ENCODE measurements at regions not wholly inside any gene's neighbourhood (a gene's known extent, or its start where the extent isn't known, plus 50 kb on each side); places are given as distances from the start of the nearest gene placed in this dataset.

GRCh38 chr6:167767715-167768107 lies 59.0 kb upstream of the AFDN start:
- no peak overlapping the region for H3K4me3 Mint-ChIP-seq (ENCODE audit: low read depth)
- intact Hi-C loops (cut with micrococcal nuclease), result no loop called here
- H3K27ac Mint-ChIP-seq, result no peak overlapping the region
- no peaks in the 10 kb centered on the region for H3K4me1 Mint-ChIP-seq (ENCODE audit: low read depth)
- no peaks in the 10 kb centered on the region for H3K36me3 Mint-ChIP-seq (ENCODE audit: low read depth)
- no peak for DNase-seq (ENCODE audit: low spot score)
- H3K27me3 Mint-ChIP-seq (ENCODE audit: low read depth), result peaks cover 4% of the 10 kb centered on the region
- no peaks in the 10 kb centered on the region for H3K9me3 Mint-ChIP-seq

- Mint-ChIP-seq H3K9me3 (no peaks in the 10 kb centered on the region), H3K27me3 (ENCODE audit: low read depth) (peaks cover 7% of the 10 kb centered on the region), H3K27ac (no peak overlapping the region), H3K4me1 (ENCODE audit: low read depth) (no peaks in the 10 kb centered on the region), H3K4me3 (ENCODE audit: low read depth) (no peak overlapping the region), H3K36me3 (ENCODE audit: low read depth) (no peaks in the 10 kb centered on the region)
- no peak for DNase-seq (ENCODE audit: low spot score)
- intact Hi-C loops (cut with micrococcal nuclease), result no loop called here
Observed at GRCh38 chr6:167768471-167769215, 58.1 kb upstream of the AFDN start.

GRCh38 chr6:167769408-167770190 lies 57.1 kb upstream of the AFDN start:
- no peaks in the 10 kb centered on the region for H3K36me3 Mint-ChIP-seq (ENCODE audit: low read depth)
- no peak overlapping the region for H3K4me3 Mint-ChIP-seq (ENCODE audit: low read depth)
- intact Hi-C loops (cut with micrococcal nuclease), result no loop called here
- peaks cover 7% of the 10 kb centered on the region for H3K27me3 Mint-ChIP-seq (ENCODE audit: low read depth)
- H3K27ac Mint-ChIP-seq, result no peak overlapping the region
- no peaks in the 10 kb centered on the region for H3K4me1 Mint-ChIP-seq (ENCODE audit: low read depth)
- no peaks in the 10 kb centered on the region for H3K9me3 Mint-ChIP-seq
- no peak for DNase-seq (ENCODE audit: low spot score)

- Mint-ChIP-seq H3K27ac (no peak overlapping the region), H3K36me3 (ENCODE audit: low read depth) (no peaks in the 10 kb centered on the region), H3K4me1 (ENCODE audit: low read depth) (no peaks in the 10 kb centered on the region), H3K27me3 (ENCODE audit: low read depth) (peaks cover 7% of the 10 kb centered on the region), H3K9me3 (no peaks in the 10 kb centered on the region), H3K4me3 (ENCODE audit: low read depth) (no peak overlapping the region)
- intact Hi-C loops (cut with micrococcal nuclease), result no loop called here
- no peak for DNase-seq (ENCODE audit: low spot score)
Observed at GRCh38 chr6:167770291-167770955, 56.3 kb upstream of the AFDN start.

- intact Hi-C loops (cut with micrococcal nuclease), result no loop called here
- Mint-ChIP-seq H3K9me3 (no peaks in the 10 kb centered on the region), H3K36me3 (ENCODE audit: low read depth) (no peaks in the 10 kb centered on the region), H3K27me3 (ENCODE audit: low read depth) (peaks cover 3% of the 10 kb centered on the region), H3K4me1 (ENCODE audit: low read depth) (no peaks in the 10 kb centered on the region), H3K27ac (no peak overlapping the region), H3K4me3 (ENCODE audit: low read depth) (no peak overlapping the region)
- no peak for DNase-seq (ENCODE audit: low spot score)
Observed at GRCh38 chr6:167774881-167775280, 51.8 kb upstream of the AFDN start.

GRCh38 chr6:167776906-167777627 lies 49.6 kb upstream of the AFDN start:
- Mint-ChIP-seq H3K4me1 (ENCODE audit: low read depth) (no peaks in the 10 kb centered on the region), H3K27me3 (ENCODE audit: low read depth) (peaks cover 6% of the 10 kb centered on the region), H3K9me3 (no peaks in the 10 kb centered on the region), H3K4me3 (ENCODE audit: low read depth) (no peak overlapping the region), H3K36me3 (ENCODE audit: low read depth) (no peaks in the 10 kb centered on the region), H3K27ac (no peak overlapping the region)
- no peak for DNase-seq (ENCODE audit: low spot score)
- intact Hi-C loops (cut with micrococcal nuclease), result no loop called here

Measured in activated T-helper 2 cell treated with anti-CD3 and anti-CD28 coated beads, Interferon-gamma antibody, Interleukin-2, Interleukin-4, amounts not matched to agents 10 μg/mL and 5 μg/mL and 100 μg/mL, durations not matched to agents 14 hours and 24 hours and 36 hours (primary cell).